A673 (cell line): ENCODE measurements at regions not wholly inside any gene's neighbourhood (a gene's known extent, or its start where the extent isn't known, plus 50 kb on each side); places are given as distances from the start of the nearest gene placed in this dataset.

Experiments
- BruUV-seq: library from RNA; stranded (reverse); fragments of 400-500 nt; replicated peaks from 2 replicates; lab custom pipeline; 2021; lab: Mats Ljungman, UMichigan
- CTCF ChIA-PET: fragments of 300-600 bp; sonication (Branson Sonifier 250); formaldehyde crosslinking; loops from one replicate; lab custom pipeline; 2022; ENCODE audit warnings: antibody characterized with exemption; lab: Charles Lee
- POLR2A ChIA-PET: fragments of 300-600 bp; sonication (Branson Sonifier 250); formaldehyde crosslinking; loops from one replicate; lab custom pipeline; 2022; ENCODE audit warnings: antibody characterized with exemption; ENCODE audit not compliant: low non-redundant PET; lab: Charles Lee
- DNase-seq: peaks from one replicate; pipeline ENCODE4 v3.0.0-alpha.2; 2015; ENCODE audit warnings: low spot score
- H3K27ac ChIP-seq: fragments of 200-600 bp; sonication (generic); 2 replicates; pipeline ENCODE4 v1.5.1; 2016; ENCODE audit warnings: mixed run types, low read depth, mild to moderate bottlenecking, mixed read lengths, antibody characterized with exemption, low read length; ENCODE audit not compliant: poor library complexity, severe bottlenecking
- H3K27me3 ChIP-seq: fragments of 200-600 bp; sonication (generic); replicated peaks from 2 replicates; pipeline ENCODE4 v1.6.1; 2017; ENCODE audit warnings: mixed run types, low read depth, mild to moderate bottlenecking, mixed read lengths, antibody characterized with exemption, low read length; ENCODE audit not compliant: insufficient read depth, poor library complexity
- H3K36me3 ChIP-seq: fragments of 200-600 bp; sonication (generic); 2 replicates; pipeline ENCODE4 v1.6.1; 2016; ENCODE audit warnings: mixed run types, mild to moderate bottlenecking, mixed read lengths, antibody characterized with exemption, low read length; ENCODE audit not compliant: insufficient read depth, poor library complexity, severe bottlenecking
- H3K4me1 ChIP-seq: fragments of 200-600 bp; sonication (generic); 2 replicates; pipeline ENCODE4 v1.6.1; 2017; ENCODE audit warnings: mixed run types, mild to moderate bottlenecking, mixed read lengths, antibody characterized with exemption, low read length; ENCODE audit not compliant: insufficient read depth, poor library complexity, severe bottlenecking
- H3K4me3 ChIP-seq: fragments of 200-600 bp; sonication (generic); 2 replicates; pipeline ENCODE4 v1.5.1; 2016; ENCODE audit warnings: low read depth, mixed run types, mild to moderate bottlenecking, mixed read lengths, low read length; ENCODE audit not compliant: poor library complexity, severe bottlenecking
- H3K9me3 ChIP-seq: fragments of 200-600 bp; sonication (generic); 2 replicates; pipeline ENCODE4 v1.6.1; 2016; ENCODE audit warnings: mixed run types, low read depth, mild to moderate bottlenecking, mixed read lengths, antibody characterized with exemption, low read length; ENCODE audit not compliant: poor library complexity, severe bottlenecking
- EZH2 ChIP-seq: fragments of 200-600 bp; sonication (generic); IDR thresholded peaks from 2 replicates; pipeline ENCODE4 v1.6.1; 2017; ENCODE audit warnings: borderline replicate concordance, low read depth, mild to moderate bottlenecking, mixed read lengths, antibody characterized with exemption, low read length; ENCODE audit not compliant: poor library complexity, severe bottlenecking
- intact Hi-C: fragments of 100-400 bp; cut with micrococcal nuclease; formaldehyde crosslinking; loops from one replicate; pipeline ENCODE4 v1.10.0; 2022; ENCODE audit not compliant: unreplicated experiment
- TF ChIP-seq, protein P1 (sequence below): fragments of 300-800, 200-600 bp; sonication (generic); conservative IDR thresholded peaks from 2 replicates; pipeline ENCODE4 v1.5.1; 2017; ENCODE audit warnings: low read depth, mild to moderate bottlenecking, antibody characterized with exemption, low read length, moderate library complexity, mixed read lengths

DNA sequence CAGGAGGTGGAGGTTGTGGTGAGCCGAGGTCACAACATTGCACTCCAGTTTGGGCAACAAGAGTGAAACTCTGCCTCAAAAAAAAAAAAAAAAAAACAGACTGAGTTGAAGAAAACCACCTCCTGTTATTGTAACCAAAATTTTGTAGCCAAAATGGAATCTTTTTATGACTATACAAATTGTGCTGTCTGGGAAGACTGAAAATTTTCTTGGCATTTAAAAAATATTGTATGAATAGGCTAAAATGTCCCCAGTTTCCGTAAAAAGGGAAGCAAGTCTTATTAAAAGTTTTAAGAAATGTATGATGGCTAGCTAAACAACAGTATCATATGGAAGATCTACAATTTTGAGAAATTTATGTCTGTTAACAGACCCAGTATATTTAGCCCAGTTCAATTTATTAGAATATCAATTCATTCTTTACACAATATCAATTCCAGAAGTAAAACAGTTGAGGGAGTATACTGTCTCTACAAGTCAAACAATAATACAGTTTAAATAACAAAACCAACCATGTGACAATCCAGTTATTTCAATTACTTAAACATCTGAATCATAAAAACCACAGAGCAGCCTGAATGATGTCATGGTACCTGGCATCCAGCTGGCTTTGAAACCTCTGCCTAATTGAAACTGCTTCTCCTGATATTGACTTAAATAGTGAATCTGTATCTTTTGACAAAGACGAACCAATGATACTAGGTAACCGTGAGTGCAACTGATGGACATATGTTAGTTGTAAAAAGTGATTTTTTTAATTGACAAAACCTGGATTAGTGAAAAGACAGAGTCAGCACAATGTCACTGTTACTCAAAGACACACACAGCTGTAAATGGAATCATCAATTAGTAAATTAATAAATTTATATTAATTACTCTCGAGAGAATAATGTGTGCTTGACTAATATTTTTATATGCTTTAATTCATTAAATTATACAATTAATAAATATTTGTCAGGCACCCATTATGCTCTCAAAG is 166.6 kb upstream of the MARCKS start:
- no peaks in the 10 kb centered on the region for H3K4me1 ChIP-seq
- no TSS peak for BruUV-seq
- H3K27me3 ChIP-seq, result no peaks in the 10 kb centered on the region
- H3K27ac ChIP-seq, result no peak overlapping the region
- H3K36me3 ChIP-seq, result no peaks in the 10 kb centered on the region
- H3K9me3 ChIP-seq, result no peaks in the 10 kb centered on the region
- DNase-seq, result no peak
- CTCF ChIA-PET, result no interaction called here
- intact Hi-C loops, result loop anchor here (10.0 kb wide), 1 partner anchor 164 kb away; the partner anchor contains the start of gene MARCKS
- no peak overlapping the region for H3K4me3 ChIP-seq
- POLR2A ChIA-PET, result no interaction called here
- TF ChIP-seq, protein P1, sequence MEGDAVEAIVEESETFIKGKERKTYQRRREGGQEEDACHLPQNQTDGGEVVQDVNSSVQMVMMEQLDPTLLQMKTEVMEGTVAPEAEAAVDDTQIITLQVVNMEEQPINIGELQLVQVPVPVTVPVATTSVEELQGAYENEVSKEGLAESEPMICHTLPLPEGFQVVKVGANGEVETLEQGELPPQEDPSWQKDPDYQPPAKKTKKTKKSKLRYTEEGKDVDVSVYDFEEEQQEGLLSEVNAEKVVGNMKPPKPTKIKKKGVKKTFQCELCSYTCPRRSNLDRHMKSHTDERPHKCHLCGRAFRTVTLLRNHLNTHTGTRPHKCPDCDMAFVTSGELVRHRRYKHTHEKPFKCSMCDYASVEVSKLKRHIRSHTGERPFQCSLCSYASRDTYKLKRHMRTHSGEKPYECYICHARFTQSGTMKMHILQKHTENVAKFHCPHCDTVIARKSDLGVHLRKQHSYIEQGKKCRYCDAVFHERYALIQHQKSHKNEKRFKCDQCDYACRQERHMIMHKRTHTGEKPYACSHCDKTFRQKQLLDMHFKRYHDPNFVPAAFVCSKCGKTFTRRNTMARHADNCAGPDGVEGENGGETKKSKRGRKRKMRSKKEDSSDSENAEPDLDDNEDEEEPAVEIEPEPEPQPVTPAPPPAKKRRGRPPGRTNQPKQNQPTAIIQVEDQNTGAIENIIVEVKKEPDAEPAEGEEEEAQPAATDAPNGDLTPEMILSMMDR, result no peak
- no peak for TF ChIP-seq EZH2

DNA sequence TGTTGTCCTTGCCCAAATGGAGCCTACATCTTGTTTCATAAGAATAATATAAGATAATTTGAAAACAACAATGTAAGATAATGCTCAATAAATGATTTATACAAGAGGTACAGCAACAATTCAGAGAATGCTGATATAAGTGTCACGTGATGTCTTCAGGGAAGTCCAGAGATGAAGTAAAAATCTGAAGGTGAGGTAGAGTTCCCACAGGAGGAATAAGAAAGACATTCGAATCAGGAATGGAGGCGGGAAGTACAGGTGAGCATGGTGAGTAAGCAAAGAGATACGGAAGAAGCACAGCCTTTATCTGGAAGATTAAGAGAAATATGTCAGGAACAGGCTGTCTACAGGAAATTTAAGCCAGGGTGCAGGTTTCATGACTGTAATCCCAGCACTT is 165.9 kb upstream of the MARCKS start:
- no peaks in the 10 kb centered on the region for H3K9me3 ChIP-seq
- intact Hi-C loops, result loop anchor here (10.0 kb wide), 1 partner anchor 164 kb away; the partner anchor contains the start of gene MARCKS
- H3K27me3 ChIP-seq, result no peaks in the 10 kb centered on the region
- no peaks in the 10 kb centered on the region for H3K4me1 ChIP-seq
- POLR2A ChIA-PET, result no interaction called here
- DNase-seq, result no peak
- TF ChIP-seq EZH2, result no peak
- TF ChIP-seq, protein P1, result no peak
- CTCF ChIA-PET, result no interaction called here
- H3K27ac ChIP-seq, result no peak overlapping the region
- H3K4me3 ChIP-seq, result no peak overlapping the region
- H3K36me3 ChIP-seq, result no peaks in the 10 kb centered on the region
- BruUV-seq, result no TSS peak

DNA sequence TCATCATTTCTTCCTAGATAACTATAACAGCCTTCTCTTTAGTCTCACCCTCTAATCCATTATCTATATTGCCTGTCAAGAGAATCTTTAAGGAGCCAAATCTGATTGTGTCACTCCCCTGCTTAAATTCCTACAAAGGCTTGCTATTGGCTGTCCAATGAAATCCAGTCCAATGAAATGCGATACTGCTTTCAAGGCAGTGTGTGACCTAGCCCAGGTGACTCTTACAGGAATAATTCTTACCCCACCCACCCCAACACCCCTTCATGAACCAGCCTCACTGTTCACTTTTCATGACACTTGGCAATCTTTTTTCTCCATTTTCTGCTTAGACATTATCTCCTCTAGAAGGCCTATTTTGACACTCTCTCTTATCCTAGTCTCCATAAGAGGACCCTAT is 163.3 kb upstream of the MARCKS start:
- intact Hi-C loops, result loop anchor here (10.0 kb wide), 1 partner anchor 161 kb away; the partner anchor contains the start of gene MARCKS

More for the DNA sequence above, 163.3 kb upstream of the MARCKS start:
- BruUV-seq, result no TSS peak
- no peaks in the 10 kb centered on the region for H3K9me3 ChIP-seq
- H3K4me1 ChIP-seq, result no peaks in the 10 kb centered on the region
- no peak for DNase-seq
- TF ChIP-seq EZH2, result no peak
- TF ChIP-seq, protein P1, result no peak
- H3K4me3 ChIP-seq, result no peak overlapping the region
- no peaks in the 10 kb centered on the region for H3K27me3 ChIP-seq
- CTCF ChIA-PET, result no interaction called here
- POLR2A ChIA-PET, result no interaction called here
- H3K27ac ChIP-seq, result no peak overlapping the region
- H3K36me3 ChIP-seq, result no peaks in the 10 kb centered on the region
